HEK293 (cell line): ENCODE measurements at regions not wholly inside any gene's neighbourhood (a gene's known extent, or its start where the extent isn't known, plus 50 kb on each side); places are given as distances from the start of the nearest gene placed in this dataset.

Experiments used
- CTCF ChIA-PET: fragments of 350-600 bp; formaldehyde crosslinking; extraction: SDS; loops from one replicate; lab custom pipeline; 2021; ENCODE audit warnings: antibody characterized with exemption; lab: Yijun Ruan, JAX
- POLR2A ChIA-PET: fragments of 300-600 bp; formaldehyde crosslinking; extraction: SDS; loops from one replicate; lab custom pipeline; 2020; ENCODE audit warnings: antibody characterized with exemption, inconsistent platforms; lab: Yijun Ruan, JAX
- H3K27ac ChIP-seq: fragments of 200-500 bp; sonication (Bioruptor generic); 2 replicates; pipeline ENCODE4 v1.5.1; 2014; ENCODE audit warnings: low read depth, low read length, control low read depth, inconsistent platforms; ENCODE audit errors: extremely low read depth
- H3K36me3 ChIP-seq, 2 experiments: fragments of 200-500 bp in 1 of 2; sonication (Bioruptor generic) in 1 of 2; 1 replicate in 1 of 2; 2 replicates in 1 of 2; pipeline ENCODE4 v1.5.1; 2014 to 2017; ENCODE audit warnings: inconsistent platforms in 2 of 2, low read length in 2 of 2; ENCODE audit not compliant: control insufficient read depth in 2 of 2, insufficient read depth in 1 of 2
- H3K4me1 ChIP-seq: fragments of 200-500 bp; sonication (Bioruptor generic); 2 replicates; pipeline ENCODE4 v1.5.1; 2014; ENCODE audit warnings: mild to moderate bottlenecking, low read length, inconsistent platforms; ENCODE audit not compliant: control insufficient read depth, insufficient read depth
- H3K4me3 ChIP-seq: 2 replicates; pipeline ENCODE4 v1.5.1; 2011; ENCODE audit warnings: low read depth, mild to moderate bottlenecking, control low read depth, low read length, moderate library complexity
- H3K9me3 ChIP-seq: fragments of 200-500 bp; sonication (Bioruptor generic); 2 replicates; pipeline ENCODE4 v1.5.1; 2014; ENCODE audit warnings: low read depth, low read length, inconsistent platforms; ENCODE audit not compliant: control insufficient read depth, insufficient read depth
- BCL11B ChIP-seq: fragments of 450-650 bp; formaldehyde crosslinking; IDR thresholded peaks from 2 replicates; pipeline ENCODE4 v1.5.1; 2016; ENCODE audit warnings: low read depth, missing biosample characterization, missing genetic modification characterization
- GLI2 ChIP-seq: fragments of 450-650 bp; formaldehyde crosslinking; IDR thresholded peaks from 2 replicates; pipeline ENCODE4; 2017; ENCODE audit warnings: missing biosample characterization, missing genetic modification characterization, low read depth, borderline replicate concordance
- INSM2 ChIP-seq: fragments of 450-650 bp; formaldehyde crosslinking; IDR thresholded peaks from 2 replicates; pipeline ENCODE4 v1.5.1; 2016; ENCODE audit warnings: missing biosample characterization, missing genetic modification characterization
- KLF7 ChIP-seq: fragments of 450-650 bp; formaldehyde crosslinking; IDR thresholded peaks from 2 replicates; pipeline ENCODE4 v1.5.1; 2016; ENCODE audit warnings: missing biosample characterization, missing genetic modification characterization, borderline replicate concordance
- TRIM28 ChIP-seq: IDR thresholded peaks from 2 replicates; pipeline ENCODE4 v1.6.1; 2011; ENCODE audit warnings: low read length, control low read depth, borderline replicate concordance
- WT1 ChIP-seq: fragments of 450-650 bp; formaldehyde crosslinking; IDR thresholded peaks from 2 replicates; pipeline ENCODE4 v1.5.1; 2016; ENCODE audit warnings: missing biosample characterization, missing genetic modification characterization
- ZBTB44 ChIP-seq: fragments of 450-650 bp; IDR thresholded peaks from 2 replicates; pipeline ENCODE4 v1.5.1; 2018; ENCODE audit warnings: missing biosample characterization, mild to moderate bottlenecking, missing genetic modification characterization
- ZNF148 ChIP-seq: fragments of 450-650 bp; formaldehyde crosslinking; IDR thresholded peaks from 2 replicates; pipeline ENCODE4 v1.5.0; 2017; ENCODE audit warnings: missing biosample characterization, missing genetic modification characterization, borderline replicate concordance
- ZNF214 ChIP-seq: fragments of 450-650 bp; formaldehyde crosslinking; IDR thresholded peaks from 2 replicates; pipeline ENCODE4 v1.5.1; 2017; ENCODE audit warnings: missing biosample characterization, mild to moderate bottlenecking, missing genetic modification characterization, borderline replicate concordance
- ZNF24 ChIP-seq: fragments of 450-650 bp; formaldehyde crosslinking; IDR thresholded peaks from 2 replicates; pipeline ENCODE4 v1.5.1; 2016; ENCODE audit warnings: missing biosample characterization, missing genetic modification characterization
- ZNF324 ChIP-seq: fragments of 450-650 bp; formaldehyde crosslinking; IDR thresholded peaks from 2 replicates; pipeline ENCODE4 v1.5.1; 2016; ENCODE audit warnings: missing biosample characterization, missing genetic modification characterization
- ZNF341 ChIP-seq: fragments of 450-650 bp; formaldehyde crosslinking; IDR thresholded peaks from 2 replicates; pipeline ENCODE4; 2016; ENCODE audit warnings: low read depth, missing biosample characterization, missing genetic modification characterization
- ZNF449 ChIP-seq: fragments of 450-650 bp; formaldehyde crosslinking; IDR thresholded peaks from 2 replicates; pipeline ENCODE4 v1.5.1; 2017; ENCODE audit warnings: missing biosample characterization, mild to moderate bottlenecking, missing genetic modification characterization, moderate library complexity
- ZNF610 ChIP-seq: fragments of 450-650 bp; formaldehyde crosslinking; IDR thresholded peaks from 2 replicates; pipeline ENCODE4 v1.5.1; 2016; ENCODE audit warnings: missing biosample characterization, missing genetic modification characterization, borderline replicate concordance
- ZNF629 ChIP-seq: fragments of 450-650 bp; formaldehyde crosslinking; IDR thresholded peaks from 2 replicates; pipeline ENCODE4 v1.5.1; 2017; ENCODE audit warnings: missing biosample characterization, missing genetic modification characterization
- ZNF76 ChIP-seq: fragments of 450-650 bp; formaldehyde crosslinking; IDR thresholded peaks from 2 replicates; pipeline ENCODE4; 2016; ENCODE audit warnings: low read depth, missing biosample characterization, missing genetic modification characterization, borderline replicate concordance
- ZNF776 ChIP-seq: fragments of 450-650 bp; formaldehyde crosslinking; IDR thresholded peaks from 2 replicates; pipeline ENCODE4 v1.5.0; 2017; ENCODE audit warnings: missing biosample characterization, missing genetic modification characterization, borderline replicate concordance

GRCh38 chr1:55369474-55369873, 154.3 kb upstream of the USP24 start:
- Histone ChIP-seq H3K4me1 (no peaks in the 10 kb centered on the region), H3K4me3 (no peak overlapping the region), H3K36me3 (no peaks in the 10 kb centered on the region), H3K9me3 (no peaks in the 10 kb centered on the region), H3K27ac (no peak overlapping the region)
- CTCF ChIA-PET, result interaction anchor here (1.1 kb wide), 1 partner anchor 9 kb away, joined by 3 read pairs; no protein-coding TSS in a partner anchor
- TF ChIP-seq ZNF148 (tag by site-specific recombination), result no peak
- POLR2A ChIA-PET, result no interaction called here

GRCh38 chr1:55368698-55369097, 153.5 kb upstream of the USP24 start:
- ChIA-PET CTCF (no interaction called here), POLR2A (no interaction called here)
- H3K4me1 ChIP-seq, result no peaks in the 10 kb centered on the region
- H3K4me3 ChIP-seq, result no peak overlapping the region
- no peaks in the 10 kb centered on the region for H3K9me3 ChIP-seq
- no peak overlapping the region for H3K27ac ChIP-seq
- H3K36me3 ChIP-seq, result no peaks in the 10 kb centered on the region
- TF ChIP-seq ZNF24 (tag by site-specific recombination) (no peak), WT1 (no peak), ZNF610 (tag by site-specific recombination) (no peak), ZNF76 (no peak), ZNF324 (tag by site-specific recombination) (no peak), ZNF449 (tag by site-specific recombination) (no peak), ZNF214 (tag by site-specific recombination) (no peak), GLI2 (no peak), INSM2 (tag by site-specific recombination) (no peak), ZBTB44 (tag by site-specific recombination) (no peak), BCL11B (tag by site-specific recombination) (no peak), ZNF629 (tag by site-specific recombination) (no peak), KLF7 (tag by site-specific recombination) (no peak), ZNF341 (tag by site-specific recombination) (no peak), ZNF776 (tag by site-specific recombination) (no peak), TRIM28 (no peak)
